ENCODE measurements at regions not wholly inside any gene's neighbourhood (a gene's known extent, or its start where the extent isn't known, plus 50 kb on each side); places are given as distances from the start of the nearest gene placed in this dataset.

DNA sequence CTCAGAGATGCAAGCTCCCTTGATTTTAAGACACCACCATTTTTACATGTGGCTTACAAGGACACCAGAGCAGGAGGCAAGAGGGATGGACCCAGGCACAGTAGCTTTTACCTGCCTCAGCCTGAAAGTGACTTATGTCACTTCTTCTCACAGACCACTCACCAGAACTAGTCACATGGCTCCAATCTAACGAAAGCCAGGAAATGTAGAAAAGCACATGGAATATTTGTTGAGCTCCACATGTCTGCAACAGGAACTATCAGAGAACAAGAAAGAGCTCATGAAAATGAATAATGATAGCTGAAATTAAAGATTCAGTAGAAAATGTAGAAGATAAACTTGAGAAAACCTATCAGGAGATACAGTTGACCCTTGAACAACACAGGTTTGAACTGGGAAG is 69.4 kb downstream of the ZNF648 start:
- TF ChIP-seq POLR2A (IDR thresholded peaks at IDR 0.05; ENCODE audit: low read depth, low read length): no peak
- no peak for TF ChIP-seq POLR2AphosphoS5 (IDR thresholded peaks at IDR 0.05; ENCODE audit: low read depth, low read length)
- no peak for TF ChIP-seq TAF1 (IDR thresholded peaks at IDR 0.05; ENCODE audit: low read depth, low read length)
- TF ChIP-seq SPI1 (IDR thresholded peaks at IDR 0.05; ENCODE audit: low read depth, low read length): no peak
- TF ChIP-seq POU2F2 (IDR thresholded peaks at IDR 0.05; ENCODE audit: low read depth, low read length): no peak
- TF ChIP-seq PAX5 (IDR thresholded peaks at IDR 0.05; ENCODE audit: insufficient read depth, low read length, severe bottlenecking): no peak
